Germinal center (tissue), 1 donor: ENCODE measurements at regions not wholly inside any gene's neighbourhood (a gene's known extent, or its start where the extent isn't known, plus 50 kb on each side); places are given as distances from the start of the nearest gene placed in this dataset.

Source experiments
- DNase-seq: peaks from one replicate; pipeline ENCODE4 v3.0.0; 2012; ENCODE audit warnings: mixed read lengths, low spot score

DNA sequence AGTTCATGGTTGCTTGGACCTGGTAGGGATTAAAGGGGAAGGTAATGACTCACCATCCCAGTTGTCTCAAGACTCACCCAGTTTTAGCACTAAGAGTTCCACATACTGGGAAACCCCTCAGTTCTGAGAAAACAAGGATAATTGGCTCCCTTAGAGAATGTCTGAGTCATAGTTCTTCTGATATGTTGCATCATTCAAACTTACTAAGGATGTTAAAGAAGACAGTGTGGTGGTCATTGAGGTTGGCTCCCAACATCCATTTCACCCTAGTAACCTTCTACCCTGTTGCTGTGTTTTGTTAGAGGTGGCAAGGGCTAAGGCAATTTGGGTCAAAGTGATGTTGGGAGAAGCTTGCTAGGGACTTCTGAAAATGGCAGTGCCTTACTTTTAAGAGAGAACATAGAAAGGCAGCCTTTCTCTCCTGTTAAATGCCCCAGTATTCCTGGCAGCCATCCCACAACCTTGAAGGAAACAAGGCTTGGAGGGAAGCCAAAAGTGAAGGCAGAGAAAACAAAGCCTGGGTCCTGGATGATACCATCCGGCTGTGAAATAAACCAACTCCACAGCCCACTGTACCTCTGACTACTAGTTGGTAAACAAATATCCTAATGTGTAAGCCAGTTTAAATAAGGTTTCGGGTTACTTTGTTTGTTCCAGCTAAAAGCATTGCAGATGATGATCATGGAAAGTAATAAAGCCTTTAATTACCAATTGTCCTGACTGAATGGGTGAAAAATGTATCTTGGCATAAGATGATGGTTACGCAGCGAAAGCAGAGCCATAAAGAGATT lies 80.4 kb upstream of the ADAMTSL1 start:
- no peak for DNase-seq

- no peak for DNase-seq
Measured at GRCh38 chr9:18394847-18395351, 79.1 kb upstream of the ADAMTSL1 start.

GRCh38 chr9:18396102-18396728 lies 77.7 kb upstream of the ADAMTSL1 start:
- DNase-seq, result no peak

DNA sequence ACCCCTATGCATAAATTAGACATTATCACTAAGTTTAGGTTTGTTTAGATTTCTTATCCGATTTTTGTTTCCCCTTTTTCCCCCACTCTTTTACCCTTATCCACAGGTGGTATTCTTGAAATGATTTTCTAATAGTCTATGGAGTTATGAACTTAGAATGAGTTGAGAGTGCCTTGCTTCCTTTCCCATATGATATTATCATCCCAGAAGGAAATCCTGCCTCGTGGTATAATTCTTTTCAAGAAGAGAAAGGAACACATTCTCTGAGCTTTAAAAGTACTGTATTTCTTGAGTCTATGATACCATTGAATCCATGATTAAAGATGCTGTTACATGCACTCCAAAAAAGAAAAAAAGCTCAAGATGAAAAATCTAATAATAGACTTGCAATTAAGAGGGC lies 76.9 kb upstream of the ADAMTSL1 start:
- no peak for DNase-seq

DNA sequence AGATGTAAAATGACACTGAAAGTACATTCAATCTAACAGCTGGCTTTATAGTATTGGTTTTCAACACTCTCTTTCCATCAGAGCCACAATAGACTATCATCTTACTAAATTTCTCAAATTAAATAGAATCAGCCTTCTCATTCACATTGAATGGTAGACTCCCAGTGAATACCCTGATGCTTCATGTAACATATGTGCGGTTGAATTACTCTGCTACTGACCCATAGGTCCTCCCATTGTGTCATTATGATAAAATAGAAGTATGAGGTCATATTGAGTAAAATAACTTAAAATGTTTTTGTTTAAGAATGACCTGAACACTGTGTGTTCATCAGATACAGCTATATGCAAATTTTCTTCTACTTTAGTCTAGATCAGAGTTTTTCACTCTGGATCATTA lies 75.9 kb upstream of the ADAMTSL1 start:
- DNase-seq, result no peak

DNA sequence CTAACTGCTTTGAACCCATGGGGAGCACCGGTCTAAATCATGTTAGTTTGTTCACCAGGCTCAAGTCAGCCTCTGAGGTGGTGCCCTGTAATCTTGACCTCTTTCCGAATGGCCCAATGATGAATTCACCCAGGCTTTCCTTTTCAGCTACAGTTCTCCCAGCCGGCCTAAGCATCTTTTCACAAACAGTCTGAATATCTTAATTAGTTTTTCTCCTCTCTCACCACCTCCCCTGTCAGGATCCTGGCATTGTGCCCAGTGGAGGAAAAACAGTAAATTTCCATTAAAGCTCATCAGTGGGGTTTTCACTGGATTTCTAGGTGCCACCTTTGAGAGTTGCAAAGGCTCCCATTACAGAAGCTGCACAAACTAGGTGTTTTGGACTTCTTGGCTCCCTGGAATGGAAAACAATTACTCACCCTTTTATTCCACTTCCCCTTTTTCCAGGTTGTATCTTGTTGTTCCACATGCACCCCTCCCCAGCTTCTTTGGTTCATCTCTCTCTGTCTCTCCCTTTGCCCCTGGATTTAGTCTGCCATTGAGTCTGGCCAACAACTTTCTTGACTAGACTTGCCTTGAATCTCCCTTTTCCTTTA lies 69.4 kb upstream of the ADAMTSL1 start:
- DNase-seq, result no peak

GRCh38 chr9:18405240-18405639 lies 68.7 kb upstream of the ADAMTSL1 start:
- DNase-seq, result no peak

DNA sequence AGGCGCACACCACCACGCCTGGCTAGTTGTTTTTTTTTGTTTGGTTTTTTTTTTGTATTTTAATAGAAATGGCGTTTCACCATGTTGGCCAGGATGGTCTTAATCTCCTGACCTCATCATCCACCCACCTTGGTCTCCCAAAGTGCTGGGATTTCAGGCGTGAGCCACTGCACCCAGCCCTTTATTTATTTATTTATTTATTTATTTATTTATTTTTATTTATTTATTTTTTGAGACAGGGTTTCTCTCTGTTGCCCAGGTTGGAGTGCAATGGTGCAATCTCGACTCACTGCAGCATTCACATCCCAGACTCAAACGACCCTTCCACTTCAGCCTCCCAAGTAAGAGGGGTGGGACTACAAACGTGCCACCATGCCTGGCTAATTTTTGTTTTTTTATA lies 63.0 kb upstream of the ADAMTSL1 start:
- DNase-seq, result no peak

DNA sequence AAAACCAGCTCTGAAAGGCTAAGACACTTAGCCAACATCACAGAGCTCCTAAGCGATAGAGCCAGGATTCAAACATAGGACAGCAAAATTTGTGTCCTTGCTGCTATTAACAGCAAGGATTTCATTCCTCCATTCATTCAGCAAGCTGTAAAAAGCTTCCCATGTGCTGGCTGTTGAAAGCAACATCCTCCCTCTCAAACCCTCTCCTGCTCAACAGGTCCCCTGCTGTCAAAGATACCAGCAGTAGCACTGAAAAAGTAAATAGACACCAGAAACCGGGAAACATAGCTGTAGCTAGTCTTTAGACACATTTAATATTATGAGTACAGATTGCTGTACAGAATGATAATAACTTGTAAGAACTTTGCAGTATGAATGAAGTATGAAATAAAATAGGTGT lies 52.6 kb upstream of the ADAMTSL1 start:
- no peak for DNase-seq

- no peak for DNase-seq
Measured at GRCh38 chr9:18422296-18423036, 51.5 kb upstream of the ADAMTSL1 start.

DNA sequence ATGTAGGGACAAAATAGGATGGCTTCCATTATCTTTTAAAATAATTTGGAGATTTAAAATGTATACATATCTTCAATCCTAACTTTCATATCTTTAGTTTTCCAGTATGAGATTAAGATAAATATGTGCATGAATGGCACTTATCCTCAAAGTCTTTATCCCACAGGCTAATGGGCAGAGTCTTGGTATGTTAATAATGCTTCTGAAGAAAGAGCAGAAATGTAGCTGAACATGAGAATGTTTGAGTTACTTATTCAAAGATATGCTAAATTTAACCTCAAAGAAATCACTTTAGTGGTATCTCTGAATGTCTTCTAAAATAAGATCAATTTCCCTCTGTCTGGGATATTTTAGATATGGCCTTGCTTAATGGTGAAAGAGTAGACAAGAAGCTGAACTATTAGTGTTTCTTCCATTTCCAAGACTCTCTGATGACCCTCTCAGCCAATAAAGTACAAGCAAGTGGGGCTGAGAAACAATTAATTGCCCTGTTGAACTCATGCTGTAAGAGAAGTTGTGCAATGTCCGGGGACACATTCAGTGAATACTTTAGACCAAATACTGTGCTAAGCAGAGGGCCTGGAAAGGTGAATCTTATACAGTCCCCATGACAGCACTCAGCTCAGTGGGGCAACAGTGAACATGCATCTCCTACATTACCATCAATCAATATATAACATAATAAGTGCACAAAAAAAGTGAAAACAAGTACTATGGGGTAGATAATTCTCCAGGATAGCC lies 50.0 kb upstream of the ADAMTSL1 start:
- no peak for DNase-seq
